ENCODE measurements at regions not wholly inside any gene's neighbourhood (a gene's known extent, or its start where the extent isn't known, plus 50 kb on each side); places are given as distances from the start of the nearest gene placed in this dataset.

DNA sequence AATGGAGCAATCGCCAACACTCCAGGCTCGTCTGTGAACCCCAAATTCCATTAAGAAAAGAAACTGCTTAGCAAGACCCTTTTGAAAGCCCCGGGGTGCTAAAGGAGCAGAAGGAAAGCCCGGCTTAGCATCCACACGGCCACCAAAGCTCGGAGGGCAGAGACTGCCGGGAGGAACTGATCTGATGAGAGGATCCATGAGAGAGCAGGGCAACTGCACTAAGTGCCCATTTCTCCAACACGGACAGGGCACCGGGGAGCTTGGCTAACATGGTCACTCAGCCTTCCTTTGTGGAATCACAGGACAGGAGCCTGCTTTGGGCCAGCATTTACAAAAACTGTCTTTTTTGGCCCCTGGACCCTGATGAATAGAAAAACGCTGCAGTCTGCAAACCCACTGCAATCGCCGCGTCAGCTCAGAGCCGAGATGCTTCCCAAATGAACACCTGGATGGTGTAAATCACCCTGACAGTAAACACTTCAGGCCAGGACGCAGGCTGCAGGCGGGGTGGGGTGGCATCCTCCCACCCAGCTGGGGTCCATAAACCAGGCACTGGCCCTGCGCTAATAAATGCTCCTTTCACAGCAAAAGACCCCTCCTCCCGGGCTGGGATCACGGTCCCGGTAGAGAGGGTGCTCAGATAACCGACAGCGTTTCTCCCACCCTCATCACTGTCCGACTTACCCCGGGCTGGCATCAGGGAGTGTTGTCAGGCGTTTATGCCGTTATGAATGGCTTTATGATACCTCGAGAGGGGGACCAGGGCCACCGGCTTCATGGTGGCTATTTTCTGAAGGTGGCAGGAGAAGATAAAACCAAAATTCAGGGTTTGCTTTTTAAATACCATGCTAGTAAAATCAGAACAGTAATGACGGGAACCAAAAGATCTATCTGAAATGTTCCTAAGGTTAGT is 299.5 kb downstream of the IRF8 start:
- DNase-seq (ENCODE audit: low read depth), result no peak

DNA sequence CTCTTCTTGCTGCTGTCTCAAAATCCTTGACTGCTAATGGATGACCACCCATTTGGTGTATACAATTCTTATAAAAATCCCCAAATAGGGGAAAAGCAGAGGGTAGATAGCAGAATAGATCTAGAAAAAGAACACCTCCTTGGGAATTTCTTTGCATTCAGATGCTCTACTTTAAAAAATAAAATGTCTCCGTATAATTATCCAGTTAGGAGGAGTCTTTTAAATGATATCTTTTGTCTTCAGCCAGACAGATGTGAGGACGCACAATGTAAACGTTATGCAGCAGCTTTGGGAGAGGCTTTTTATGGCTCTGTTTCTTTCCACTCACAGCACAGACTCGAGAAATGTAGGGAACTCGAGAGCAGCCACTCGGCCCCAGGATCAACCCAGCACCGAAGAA is 300.2 kb downstream of the IRF8 start:
- DNase-seq (ENCODE audit: low read depth), result no peak

DNA sequence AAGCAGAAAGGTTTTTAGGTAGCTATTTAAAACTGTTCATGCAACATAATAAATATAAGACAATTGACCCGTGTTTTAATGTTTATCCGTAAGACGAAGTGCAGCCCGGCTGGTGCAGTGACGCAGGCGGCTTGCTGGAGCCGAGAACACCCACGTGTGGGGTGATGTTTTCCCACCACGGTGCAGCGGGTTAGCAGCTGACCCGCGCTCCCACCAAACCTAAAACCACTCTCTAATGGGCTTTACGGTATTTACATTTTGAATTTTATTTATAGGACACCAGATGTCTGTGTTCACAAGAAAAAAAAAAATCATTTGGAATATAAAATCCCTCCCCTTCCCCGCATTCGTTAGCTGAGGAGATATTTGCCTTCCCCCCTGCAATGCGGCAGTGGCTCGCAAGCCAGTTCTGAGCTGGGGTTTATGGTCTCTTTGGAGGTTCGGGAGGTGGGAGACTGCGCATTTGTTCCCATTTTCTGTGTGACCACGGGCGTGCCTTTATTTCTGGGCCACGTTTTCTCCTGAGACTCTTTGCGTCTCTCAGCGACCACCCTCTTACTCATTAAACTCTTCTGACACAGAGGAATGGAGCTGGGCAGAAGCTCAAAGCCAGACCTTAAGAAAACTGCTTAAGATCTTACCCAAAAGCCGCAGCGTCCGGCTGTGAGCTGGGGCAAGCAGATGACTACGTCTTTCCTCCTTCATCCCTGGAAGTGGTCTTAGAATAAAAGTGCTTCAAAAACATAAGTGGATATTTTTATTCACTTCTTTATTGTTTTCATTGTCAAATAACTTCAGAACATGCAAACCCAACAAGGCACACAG is 301.1 kb downstream of the IRF8 start:
- no peak for DNase-seq (ENCODE audit: low read depth)

DNA sequence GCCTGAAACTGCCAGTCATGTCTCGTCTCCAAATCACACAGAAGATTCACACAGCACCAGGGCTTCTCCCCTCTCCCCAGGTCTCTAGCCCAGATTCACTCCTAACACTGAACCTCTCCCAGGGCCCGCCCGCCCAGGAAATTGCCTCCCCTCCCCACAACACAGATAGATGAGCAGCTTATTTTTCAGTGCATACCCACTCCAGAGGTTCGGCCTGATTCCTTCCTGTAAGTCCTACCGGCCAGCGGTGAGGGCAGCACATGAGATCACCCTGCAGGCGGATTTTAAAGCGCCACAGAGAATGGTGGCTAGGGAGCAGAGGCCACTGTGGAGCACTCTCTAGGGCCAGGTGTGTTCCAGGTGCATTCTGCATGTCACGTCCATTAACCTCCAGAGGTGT is 301.8 kb downstream of the IRF8 start:
- no peak for DNase-seq (ENCODE audit: low read depth)

DNA sequence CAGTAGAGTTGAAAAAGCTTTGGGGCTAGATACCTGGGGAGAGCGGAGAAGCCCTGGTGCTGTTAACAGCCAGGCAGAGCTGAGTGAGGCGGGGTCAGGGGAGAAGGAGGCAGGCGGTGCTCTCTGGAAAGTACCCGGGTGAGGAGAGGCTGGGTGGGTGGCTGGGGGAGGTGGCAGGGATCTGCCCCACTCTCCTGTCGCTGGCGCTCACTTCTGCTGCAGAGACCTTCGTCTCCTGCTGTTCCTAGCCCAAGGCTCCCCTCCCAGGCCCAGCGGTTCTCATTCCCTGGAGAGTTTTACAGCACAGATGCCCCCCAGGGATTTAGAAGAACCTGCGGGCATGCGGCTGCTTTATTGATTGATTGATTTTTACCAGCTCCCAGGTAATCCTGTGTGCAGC is 302.8 kb downstream of the IRF8 start:
- no peak for DNase-seq (ENCODE audit: low read depth)

DNA sequence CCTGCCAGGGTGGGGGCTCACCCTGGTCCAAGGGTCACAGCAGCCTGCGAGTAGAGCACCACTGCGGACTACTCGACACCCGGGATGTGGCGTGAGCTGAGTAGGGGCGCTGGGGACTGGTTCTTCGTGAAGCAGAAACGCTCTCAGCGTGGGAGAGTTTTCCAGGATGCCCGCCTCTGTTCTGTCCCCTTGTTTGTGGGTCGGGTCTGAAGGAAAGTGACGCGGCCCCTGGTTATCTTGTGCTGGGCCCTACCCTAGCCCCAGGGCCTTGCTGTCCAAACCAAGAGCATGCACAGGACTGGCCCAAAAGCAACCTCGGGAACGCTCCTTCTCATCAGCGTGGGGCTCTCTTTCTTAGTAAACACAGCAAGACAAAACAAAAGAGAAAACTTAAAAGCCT is 303.3 kb downstream of the IRF8 start:
- DNase-seq (ENCODE audit: low read depth), result no peak

DNA sequence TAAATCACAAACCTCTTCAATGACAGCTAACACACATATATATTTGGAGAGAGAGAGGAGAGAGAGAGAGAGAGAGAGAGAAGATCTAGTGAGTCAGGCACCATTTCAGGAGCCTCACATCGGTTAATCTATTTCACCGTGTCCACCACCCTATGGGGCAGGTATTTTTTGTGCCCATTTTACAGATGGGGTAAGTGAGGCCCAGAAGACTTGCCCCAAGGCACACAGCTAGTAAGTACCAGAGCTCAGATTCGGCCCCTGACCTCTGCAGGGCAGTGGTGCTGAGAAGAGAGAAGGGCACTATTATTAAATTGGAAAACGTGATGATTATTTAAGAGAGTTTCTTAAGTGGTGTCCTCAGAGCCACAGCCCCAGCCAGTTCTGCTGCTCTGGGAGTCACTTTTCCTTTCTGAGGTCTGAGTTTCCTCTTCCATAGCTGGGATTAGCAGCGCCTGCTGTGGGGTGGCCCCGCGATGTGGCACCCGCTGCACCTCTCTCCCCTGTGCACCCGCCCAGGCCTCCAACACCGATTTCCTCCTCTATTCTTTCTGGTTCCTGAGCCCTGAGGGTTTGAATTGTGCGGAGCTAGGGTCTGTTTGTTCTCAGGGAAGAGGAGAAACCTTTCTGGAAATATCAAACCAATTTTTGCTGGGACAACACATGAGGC is 303.9 kb downstream of the IRF8 start:
- no peak for DNase-seq (ENCODE audit: low read depth)

DNA sequence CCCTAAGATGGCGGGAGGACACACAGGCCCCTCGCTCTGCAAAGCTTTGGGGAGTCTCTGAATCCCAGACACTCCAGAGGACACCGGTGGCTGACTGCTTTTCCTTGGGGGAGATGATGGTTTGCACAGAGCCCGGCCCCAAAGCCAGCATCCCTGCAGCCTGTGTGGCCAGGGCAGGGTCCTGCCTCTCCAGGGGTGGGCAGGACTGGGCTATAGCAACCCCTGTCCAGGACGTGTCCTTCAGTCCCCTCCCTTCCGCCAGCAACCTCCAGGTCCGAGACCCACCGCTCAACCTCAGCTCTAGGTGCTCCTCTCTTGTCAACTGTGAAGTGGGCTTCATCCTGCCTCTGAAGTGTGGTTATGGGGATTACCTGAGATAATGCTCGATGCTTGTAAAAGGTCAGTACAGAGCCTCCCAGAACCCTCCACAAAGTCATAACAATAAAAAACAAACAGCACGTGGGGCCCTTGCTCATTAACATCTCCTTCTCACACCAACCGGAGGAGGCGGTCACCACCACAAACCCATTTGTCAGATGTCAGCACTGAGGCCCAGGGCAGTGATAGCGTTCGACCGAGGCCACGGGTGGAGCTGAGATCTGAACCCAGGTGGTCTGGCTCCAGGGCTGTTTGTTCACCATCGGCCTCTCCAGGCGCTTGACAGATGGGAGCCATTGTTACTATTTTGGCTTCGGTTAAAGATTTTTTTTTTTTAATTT is 304.8 kb downstream of the IRF8 start:
- DNase-seq (ENCODE audit: low read depth), result no peak

DNA sequence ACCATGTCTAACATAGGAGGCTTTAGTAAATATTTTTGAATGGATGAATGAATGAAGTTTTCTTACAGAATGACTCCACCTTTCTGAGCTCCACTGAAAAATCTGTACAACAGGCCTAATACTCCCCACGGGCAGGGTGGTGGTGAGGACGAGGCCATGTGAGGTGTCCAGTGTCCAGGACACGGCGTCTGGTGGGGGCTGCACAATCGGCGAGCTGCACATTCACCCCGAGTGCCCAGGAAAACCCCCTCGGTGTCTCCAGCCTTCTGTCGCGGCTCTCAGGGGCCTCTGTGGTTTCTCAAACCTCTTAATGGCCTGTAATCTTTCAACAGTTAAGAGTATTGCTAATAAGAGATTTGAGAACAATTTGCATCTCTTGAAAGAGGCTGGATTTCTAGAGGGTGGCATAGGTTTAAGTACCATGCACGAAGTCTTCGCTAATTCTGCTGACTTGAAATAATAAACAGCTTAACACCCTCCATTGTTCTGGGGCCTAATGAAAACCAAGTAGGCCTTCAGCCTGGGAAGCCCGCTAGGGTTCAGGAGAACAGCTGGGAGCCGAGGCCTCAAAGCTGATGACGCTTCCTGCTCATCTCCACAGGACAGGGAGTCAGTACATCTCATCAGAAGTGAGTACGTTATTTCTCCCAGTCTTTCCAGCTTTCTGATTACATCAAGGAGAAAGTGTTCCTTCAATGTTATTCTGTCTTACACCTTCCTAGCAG is 304.6 kb upstream of the FOXF1 start:
- DNase-seq (ENCODE audit: low read depth), result no peak

DNA sequence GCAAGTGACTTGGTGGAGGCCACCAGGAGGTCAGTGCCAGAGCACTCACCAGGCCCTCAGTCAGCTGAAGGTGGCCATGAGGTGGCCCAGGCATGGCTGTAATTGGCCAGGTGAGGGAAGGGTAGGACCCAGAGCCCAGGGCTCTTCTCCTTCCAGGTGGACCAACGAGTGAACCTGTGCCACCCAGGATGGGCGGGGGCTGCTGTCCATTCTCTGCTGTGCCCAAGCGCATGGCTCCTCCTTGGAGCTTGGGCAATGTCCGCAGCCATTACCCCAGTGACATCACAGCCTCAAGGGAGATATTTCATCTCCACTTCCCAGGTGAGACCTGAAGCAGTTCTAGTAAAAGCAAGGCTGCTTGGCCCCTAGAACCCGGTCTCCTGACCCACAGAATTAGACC is 303.0 kb upstream of the FOXF1 start:
- no peak for DNase-seq (ENCODE audit: low read depth)

DNA sequence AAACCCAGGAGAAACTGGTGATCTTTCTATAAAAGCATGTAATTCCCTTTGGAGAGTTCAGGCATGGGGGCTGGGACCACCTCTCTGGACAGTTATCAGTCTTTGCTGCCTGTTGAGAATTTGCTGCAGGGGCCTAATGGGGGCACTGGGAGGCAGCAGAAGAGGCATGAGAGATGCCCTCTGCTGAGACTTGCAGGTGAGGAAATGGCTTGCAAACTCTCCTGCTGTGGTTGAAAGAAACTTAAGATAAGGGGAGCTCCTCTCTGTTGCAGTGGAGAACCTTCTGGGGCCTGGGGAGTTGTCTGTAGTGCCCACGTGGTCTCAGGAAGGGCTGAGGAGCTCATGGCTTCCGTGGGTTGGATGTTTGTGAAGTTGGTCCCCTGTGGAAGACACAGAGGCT is 301.1 kb upstream of the FOXF1 start:
- DNase-seq (ENCODE audit: low read depth), result no peak

DNA sequence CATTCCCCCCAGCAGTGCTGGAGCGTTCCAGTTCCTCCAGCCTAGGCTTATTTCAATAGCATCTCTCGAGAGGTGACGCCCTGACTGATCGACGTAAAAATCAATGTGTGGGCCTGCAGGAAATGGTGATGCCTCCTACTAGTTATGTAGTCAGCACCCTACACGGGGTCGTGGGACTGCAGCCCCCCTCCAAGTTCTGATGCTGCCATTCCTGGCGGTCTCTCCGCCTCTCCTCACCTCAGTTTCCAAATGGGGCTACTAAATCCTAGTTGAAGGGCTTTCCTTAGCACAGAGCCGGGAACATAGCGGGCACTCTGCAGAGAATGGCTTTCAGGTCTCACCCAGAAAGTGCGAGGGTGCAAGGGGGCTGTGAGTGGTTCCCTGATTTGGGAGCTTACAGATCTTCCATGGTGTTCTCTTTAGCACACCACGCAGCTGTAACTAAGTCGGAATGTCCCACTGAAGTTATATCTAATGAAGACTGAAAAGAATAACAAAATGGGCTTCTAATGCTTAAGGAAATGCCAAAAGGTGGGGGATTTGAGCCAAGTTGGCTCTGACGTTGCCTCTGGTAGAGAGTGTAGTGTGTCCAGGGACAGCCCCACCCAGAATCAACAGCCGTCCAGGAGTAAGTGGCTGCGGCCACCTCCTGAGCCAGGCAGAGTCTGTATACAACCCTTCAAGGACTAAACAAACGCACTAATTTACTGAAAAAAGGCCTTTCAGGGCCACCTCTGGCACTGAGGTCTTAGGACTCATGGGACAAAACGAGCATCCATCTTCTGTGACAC is 299.7 kb upstream of the FOXF1 start:
- DNase-seq (ENCODE audit: low read depth), result no peak

DNA sequence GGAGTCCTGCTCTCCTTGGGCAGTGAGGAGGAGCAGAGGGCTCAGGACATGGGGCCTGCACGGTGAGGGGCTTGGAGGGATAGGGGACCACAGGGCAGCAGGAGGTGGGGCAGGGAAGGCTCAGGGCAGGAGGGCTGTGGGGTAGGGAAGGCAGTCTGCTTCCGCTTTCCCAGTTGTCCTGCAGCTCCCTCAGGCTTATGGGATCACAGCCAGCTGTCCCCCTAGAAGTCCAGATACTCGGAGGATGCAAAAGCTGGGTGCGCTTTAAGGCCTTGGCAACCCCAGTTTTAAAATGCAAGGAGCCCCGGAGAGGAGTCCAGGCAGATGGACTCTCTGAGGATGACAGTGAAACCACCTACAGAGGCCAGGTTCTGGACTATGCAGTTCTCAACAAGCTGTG is 299.1 kb upstream of the FOXF1 start:
- DNase-seq (ENCODE audit: low read depth), result no peak

DNA sequence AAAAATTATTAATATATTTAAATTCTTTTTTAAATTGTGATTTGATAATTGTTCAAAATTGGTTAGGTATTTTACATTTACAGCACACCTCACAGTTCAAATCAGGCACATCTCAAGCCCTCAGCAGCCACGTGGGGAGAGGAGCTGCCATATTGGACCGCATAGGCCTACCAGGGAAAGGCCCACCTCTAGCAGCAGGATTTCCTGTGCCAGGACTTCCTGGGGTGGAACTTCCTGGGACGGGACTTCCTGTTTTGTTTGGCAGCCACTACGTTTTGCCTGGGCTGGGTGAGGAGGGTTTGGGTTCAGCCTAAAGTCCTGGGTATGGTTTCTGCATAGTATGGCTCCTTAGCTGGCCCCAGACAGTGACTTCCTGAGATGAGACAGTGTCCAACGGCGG is 298.5 kb upstream of the FOXF1 start:
- DNase-seq (ENCODE audit: low read depth), result no peak

DNA sequence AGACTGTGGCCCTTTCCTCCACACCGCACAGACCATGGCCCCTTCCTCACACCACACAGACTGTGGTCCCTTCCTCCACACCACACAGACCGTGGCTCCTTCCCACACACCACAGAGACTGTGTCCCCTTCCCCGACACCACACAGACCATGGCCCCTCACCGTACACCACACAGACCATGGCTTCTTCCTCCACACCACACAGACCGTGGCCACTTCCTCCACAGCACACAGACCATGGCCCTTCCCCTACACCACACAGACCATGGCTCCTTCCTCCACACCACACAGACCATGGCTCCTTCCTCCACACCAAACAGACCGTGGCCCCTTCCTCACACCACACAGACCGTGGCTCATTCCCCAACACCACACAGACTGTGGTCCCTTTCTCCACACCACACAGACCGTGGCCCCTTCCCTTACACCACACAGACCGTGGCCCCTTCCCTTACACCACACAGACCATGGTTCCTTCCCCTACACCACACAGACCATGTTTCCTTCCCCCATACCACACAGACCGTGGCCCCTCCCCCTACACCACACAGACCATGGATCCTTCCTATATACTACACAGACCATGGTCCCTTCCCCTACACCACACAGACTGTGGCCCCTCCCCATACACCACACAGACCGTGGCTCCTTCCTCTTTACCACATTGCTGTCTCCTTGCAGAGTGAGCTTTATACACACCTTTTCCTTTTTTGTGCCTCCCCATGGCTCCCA is 297.5 kb upstream of the FOXF1 start:
- DNase-seq (ENCODE audit: low read depth), result no peak

DNA sequence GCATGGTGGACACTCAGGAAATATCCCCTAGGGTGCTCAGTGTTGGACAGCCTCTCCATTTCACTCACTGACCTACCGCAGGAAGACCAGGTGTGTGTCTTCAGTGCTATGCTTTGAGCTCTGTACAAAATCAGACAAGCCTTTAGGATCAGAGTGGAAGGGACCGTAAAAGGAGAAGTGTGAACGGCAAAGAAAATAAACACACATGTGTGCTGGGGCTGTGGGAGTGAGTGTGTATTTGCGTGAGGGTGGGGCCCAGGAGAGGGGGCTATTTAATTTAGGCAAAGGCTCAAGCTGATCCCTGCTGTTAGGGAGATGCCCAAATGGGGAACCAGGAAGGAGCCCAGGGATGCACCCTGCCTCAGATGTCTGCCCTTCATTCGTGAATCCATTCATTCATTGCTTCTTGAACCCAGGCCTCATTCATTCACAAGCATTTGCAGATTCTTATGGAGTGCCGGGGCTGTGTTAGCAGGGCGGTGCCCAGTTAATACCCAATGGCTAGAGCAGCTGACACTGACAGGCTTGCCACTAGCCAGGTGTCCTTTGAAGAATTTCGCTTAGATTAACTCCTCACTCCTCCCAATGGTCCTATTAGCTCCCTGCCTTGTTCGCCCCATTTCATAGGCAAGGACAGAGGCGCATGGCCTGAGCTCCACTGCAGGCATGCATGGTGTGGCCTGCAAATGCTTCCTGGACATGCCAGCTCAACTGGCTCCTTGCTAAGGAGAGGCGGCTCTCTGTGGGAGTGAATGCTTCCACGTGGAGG is 296.7 kb upstream of the FOXF1 start:
- DNase-seq (ENCODE audit: low read depth), result no peak

DNA sequence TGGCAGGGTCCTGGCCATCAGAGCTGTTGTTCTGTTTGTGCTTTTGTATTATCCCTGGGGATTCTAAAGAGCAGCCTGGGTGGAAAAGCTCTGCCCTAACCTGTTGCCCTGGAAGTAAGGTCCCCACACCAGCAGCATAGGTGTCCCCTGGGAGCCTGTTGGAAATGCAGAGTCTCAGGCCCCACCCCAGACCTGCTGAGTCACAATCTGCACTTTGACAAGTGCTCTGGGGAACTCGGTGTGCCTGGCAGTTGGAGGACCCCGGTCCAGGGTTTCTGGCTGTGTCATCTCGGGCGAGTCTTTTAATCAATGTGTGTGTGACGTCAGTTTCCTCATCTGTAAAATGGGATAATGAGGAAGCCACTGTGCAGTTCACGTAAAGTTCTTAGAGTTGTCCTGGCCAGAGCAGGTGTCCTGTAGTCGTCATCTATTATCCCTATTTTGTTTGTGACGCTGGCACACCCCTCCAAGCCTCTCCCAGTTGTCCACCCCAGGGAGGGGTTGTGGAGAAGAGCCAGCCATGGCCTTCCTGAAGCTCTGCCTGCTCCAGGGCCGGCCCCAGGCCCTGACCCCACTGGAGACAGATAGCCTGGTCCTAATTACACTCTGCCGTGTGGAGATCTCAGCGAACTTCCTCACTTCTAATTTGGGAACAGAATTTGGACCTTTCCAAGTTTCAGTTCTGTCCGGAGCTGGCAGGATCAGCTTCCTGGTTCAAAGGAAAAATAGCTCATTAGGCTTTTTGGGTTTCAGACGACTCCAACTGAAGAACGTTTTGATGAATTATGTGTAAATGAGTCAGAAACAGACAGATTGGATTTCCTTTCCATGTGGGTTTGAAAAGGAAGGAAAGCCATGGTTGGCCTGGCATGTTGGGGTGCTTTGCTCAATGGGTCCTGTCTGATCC is 295.7 kb upstream of the FOXF1 start:
- DNase-seq (ENCODE audit: low read depth), result no peak

Measured in stimulated activated CD8-positive, alpha-beta memory T cell treated with anti-CD3 and anti-CD28 coated beads, Interleukin-15, amount 100 ng/mL, for 24 hours (primary cell).